HPDE6-E6E7 (cell line): ENCODE measurements at regions not wholly inside any gene's neighbourhood (a gene's known extent, or its start where the extent isn't known, plus 50 kb on each side); places are given as distances from the start of the nearest gene placed in this dataset.

ENCODE experiments used
- DNase-seq: peaks from one replicate; pipeline ENCODE4 v3.0.0; 2011; ENCODE audit warnings: missing footprints; ENCODE audit errors: extremely low spot score

DNA sequence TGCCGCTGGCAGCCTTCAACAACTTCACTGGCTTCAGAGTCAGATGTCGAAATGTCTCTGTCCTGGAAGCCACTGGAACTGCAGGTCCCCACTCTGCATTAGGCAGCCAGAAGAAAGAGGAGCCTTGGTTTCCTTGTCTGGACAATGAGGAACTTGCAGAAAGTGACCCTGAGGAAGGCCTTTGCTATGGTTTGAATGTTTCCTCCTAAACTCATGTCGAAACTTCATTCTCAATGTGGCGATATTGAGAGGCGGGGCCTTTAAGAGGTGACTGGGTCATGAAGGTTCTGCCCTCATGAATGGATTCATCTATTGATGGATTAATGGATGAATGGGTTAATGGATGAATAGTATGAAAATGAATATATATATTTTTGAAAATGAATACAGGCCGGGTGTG, 61.6 kb upstream of the GPR26 start:
- no peak for DNase-seq

DNA sequence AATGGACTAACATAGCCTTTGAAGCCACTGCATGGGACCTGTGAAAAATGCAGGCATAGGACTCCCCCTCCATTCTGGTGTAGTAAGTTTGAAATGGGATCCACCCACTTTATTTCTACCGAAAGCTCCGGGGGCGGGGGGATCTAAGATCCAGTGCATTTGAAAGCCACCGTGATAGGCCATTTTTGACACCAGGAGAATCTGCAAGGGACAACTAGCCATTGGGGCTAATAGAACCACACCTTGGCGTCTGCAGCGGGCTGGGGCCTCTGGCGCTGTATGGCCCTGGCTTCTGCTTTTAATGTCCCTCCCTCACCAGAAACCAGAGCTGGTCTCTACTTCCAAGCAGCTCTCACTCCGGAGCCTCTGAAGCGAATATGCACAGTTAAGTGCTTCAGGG, 60.1 kb upstream of the GPR26 start:
- no peak for DNase-seq

DNA sequence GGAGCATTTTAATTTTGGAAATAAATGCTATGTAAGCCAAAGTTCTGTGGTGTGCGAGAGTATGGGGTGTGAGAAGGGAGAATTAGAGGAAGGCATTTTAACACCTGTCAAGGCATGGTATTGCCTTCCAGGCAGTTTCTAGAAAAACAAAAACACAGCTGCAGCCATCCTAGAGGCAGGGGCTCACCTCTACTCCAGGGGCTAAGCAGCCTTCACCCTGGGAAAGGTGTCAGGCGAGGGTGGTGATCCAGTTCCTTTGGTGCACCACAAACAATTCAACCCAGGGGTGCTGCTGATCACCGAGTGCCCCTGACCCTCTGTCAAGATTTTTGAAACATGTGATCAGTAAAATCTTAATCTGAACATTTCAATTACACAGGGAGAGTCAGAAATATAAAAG, 59.2 kb upstream of the GPR26 start:
- DNase-seq = no peak

DNA sequence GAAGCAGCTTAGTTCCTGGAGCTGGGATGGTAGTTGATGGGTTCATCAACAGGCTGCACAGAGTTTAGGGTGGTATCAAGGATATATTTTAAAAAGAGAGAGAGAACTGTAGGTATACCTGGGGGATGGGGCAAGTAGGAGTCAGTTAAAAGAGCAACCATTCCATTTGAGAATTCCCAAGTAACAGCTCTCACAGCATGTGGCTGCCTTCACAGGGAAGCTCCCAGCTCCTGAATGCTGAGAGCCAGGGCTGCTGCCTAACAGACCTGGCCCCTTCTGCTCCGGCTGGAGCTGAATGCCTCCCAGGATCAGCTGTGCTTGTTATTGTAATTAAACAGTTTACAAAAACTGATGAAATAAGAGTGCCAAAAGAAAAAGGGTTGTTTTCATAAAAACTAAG, 58.8 kb upstream of the GPR26 start:
- DNase-seq = no peak

DNA sequence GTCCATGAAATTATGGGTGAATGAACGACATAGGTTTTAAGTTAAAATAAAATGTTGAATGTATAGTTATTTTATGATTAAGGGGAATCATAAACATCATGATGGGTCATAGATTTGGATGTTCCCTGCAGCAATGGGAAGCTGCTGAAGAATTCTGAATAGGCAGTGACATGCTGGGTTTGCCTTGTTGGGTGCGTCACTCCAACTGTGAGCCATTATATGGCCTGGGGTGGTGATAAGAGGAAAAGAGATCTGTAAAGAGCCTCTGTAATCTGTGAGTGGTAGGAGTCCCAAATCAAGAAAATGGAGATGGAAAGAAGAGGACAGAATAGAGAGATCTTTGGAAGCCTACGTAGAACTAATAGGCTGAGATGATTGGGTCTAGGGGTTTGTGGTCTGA, 58.1 kb upstream of the GPR26 start:
- no peak for DNase-seq

DNA sequence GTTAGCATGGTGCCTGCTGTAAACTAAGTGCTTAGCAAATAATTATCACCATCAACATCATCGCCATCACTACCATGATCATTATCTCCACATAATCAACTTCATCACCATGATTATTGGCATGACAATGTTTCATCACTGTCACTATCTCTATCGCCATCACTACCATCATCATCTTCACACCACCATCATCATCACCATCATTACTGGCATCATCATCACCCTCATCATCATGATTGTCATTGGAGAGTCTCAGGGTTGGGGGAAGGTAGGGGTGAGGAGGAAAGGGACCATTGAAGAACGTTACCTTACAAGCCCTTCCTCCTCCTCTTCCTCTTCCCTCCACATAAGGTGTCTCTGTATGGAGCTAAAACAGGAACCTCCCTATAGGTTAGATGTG, 54.9 kb upstream of the GPR26 start:
- no peak for DNase-seq

DNA sequence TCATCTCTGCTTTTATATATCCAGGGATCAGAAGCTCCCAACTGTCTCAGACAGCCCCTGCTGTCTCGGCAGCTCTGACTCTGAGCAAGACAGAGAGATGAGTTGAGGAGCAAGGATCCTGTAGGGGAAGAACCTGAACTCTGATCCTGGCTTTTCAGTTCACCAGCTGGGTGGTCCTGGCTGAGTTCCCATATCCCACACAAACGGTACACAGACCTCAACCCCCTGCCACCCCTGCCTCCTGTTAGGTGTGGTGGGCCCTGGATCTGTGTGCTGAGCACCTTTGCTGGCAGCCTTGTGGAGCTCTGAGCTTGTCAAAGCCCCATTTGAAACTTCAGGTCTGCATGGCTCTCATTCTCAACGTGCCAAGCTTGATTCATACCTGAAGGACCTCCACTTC, 54.3 kb upstream of the GPR26 start:
- DNase-seq = no peak

DNA sequence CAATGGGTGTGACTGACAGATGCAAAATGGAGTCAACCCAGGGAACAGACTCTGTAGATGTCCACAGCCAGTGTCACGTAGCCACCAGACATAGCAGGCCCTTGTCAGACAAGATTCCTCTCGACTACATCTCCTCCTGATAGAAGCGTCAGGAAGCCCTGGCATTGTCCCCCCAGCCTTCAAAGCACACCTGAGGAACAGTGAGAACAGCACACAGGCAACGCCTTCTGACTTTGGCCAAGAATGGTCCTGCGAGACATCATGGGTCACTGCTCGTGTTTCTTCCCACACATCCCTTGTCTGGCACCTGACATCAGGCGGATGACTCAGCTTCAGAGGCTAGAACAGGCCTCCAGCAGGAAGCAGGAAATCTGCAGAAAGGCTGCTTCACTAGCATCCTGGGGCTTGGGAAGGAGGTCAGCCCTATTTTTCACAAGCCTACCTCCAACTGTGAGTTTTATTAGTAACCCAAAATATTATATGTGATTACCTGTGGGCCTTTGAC, 52.8 kb upstream of the GPR26 start:
- no peak for DNase-seq

DNA sequence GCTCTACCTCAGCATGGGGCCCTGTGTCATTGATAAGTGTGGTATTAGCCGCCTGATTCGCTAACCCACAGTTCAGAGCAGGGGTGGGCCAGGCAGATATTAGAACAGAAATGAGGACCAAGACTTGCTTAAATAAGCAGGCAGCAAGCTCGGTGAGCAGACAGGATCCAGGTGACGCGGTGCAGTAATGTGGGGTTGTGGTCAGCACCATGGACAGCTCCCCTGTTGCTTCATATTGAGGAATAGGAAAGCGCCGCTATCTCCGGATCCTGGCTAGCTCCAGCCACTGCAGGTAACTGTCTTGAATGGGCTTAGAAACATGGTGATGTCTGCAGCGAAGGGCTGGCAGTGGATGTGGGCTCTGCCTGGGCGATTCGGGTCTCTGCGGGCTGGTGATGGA, 51.3 kb upstream of the GPR26 start:
- peak; percentile 36 for DNase-seq
